Adrenal gland (tissue), 9 donors: ENCODE measurements at regions not wholly inside any gene's neighbourhood (a gene's known extent, or its start where the extent isn't known, plus 50 kb on each side); places are given as distances from the start of the nearest gene placed in this dataset.
A peak's percentile ranks its signal among the peaks of the same experiment; 100 is the strongest.

Experiments used
- DNase-seq, 7 donors: peaks; one replicate each; pipeline ENCODE4 v3.0.0-alpha.2; 2019 to 2020
- H3K27ac ChIP-seq, 5 donors: fragments of 200-600 bp; sonication (generic) in 4 of 5; 1 replicate in 3 of 5; 2 replicates in 2 of 5; pipeline versions ENCODE4 v1.5.1 to v1.8.0; 2016 to 2020; ENCODE audit warnings: mild to moderate bottlenecking in 1 of 5
- H3K27me3 ChIP-seq: fragments of 200-600 bp; 2 replicates; pipeline ENCODE4 v1.8.0; 2021
- H3K36me3 ChIP-seq, 2 donors: fragments of 200-600 bp; replicated peaks in 1 of 2; 1 replicate in 1 of 2; 2 replicates in 1 of 2; pipeline versions ENCODE4 v1.5.1 to v1.8.0; 2018 to 2022
- H3K4me1 ChIP-seq, 2 donors: fragments of 200-600 bp; replicated peaks in 1 of 2; 1 replicate in 1 of 2; 2 replicates in 1 of 2; pipeline versions ENCODE4 v1.5.1 to v1.8.0; 2018 to 2021
- H3K4me3 ChIP-seq, 4 donors: fragments of 200-600 bp; sonication (generic) in 3 of 4; one replicate each; pipeline ENCODE4 v1.5.1; 2016 to 2018
- H3K9me3 ChIP-seq, 3 donors: fragments of 200-600 bp; sonication (generic) in 1 of 3; replicated peaks in 1 of 3; 1 replicate in 2 of 3; 2 replicates in 1 of 3; pipeline versions ENCODE4 v1.5.1 to v1.8.0; 2016 to 2021
- CTCF ChIP-seq, 6 experiments: fragments of 450-650 bp in 4 of 6; fragments of 200-600 bp in 2 of 6; sonication (generic) in 1 of 6; IDR thresholded peaks; 1 replicate in 5 of 6; 2 replicates in 1 of 6; pipeline versions ENCODE4 v1.5.1 to v1.8.0; 2016 to 2021; ENCODE audit warnings: antibody characterized with exemption in 6 of 6, mild to moderate bottlenecking in 2 of 6, moderate library complexity in 1 of 6
- POLR2A ChIP-seq, 2 donors: fragments of 450-650 bp; IDR thresholded peaks; one replicate each; pipeline ENCODE4 v1.6.1; 2017; ENCODE audit warnings: antibody characterized with exemption in 2 of 2, mild to moderate bottlenecking in 2 of 2, moderate library complexity in 1 of 2
- WGBS, 4 donors: extraction: QIAGEN DNeasy Blood & Tissue Kit in 2 of 4; methylation state at CpG; one replicate each; pipeline versions ENCODE4 v1.1.5 to v1.1.7; 2013 to 2017; 5-methylcytosine and 5-hydroxymethylcytosine counted together
- intact Hi-C, 2 donors: fragments of 100-400 bp; cut with DNase I; formaldehyde crosslinking; loops; one replicate each; pipeline versions ENCODE4 v1.14.1 to v1.15.0; 2022 to 2023
- donor health status: healthy with polysubstance abuse.
- donor health status: Bipolar disorder and iron deficiency.
- donor health status: DM: yes; HTN: yes; CAD: no.
- donor health status: DM: no; HTN: no; CAD: no.
- donor health status: DM: no; HTN: no; CAD: no.

- Histone ChIP-seq H3K9me3 (no peaks in the 10 kb centered on the region), H3K36me3 (no peaks in the 10 kb centered on the region), H3K27ac (no peak overlapping the region), H3K4me3 (no peak overlapping the region), H3K4me1 (no peaks in the 10 kb centered on the region), H3K27me3 (no peaks in the 10 kb centered on the region)
- intact Hi-C loops, result loop anchor here in 1 of 2 donors (10.0 kb wide), 1 partner anchor 341 kb away; no protein-coding TSS in a partner anchor
- 84 to 94% (median 91%) methylated on average over 1 of the region's 1 CpG for WGBS, 4 donors
- no peak for TF ChIP-seq CTCF (IDR thresholded peaks at IDR 0.05)
- TF ChIP-seq POLR2A (IDR thresholded peaks at IDR 0.05), result no peak
- DNase-seq, result no peak
Observed at GRCh38 chr12:47015381-47015780, 64.0 kb upstream of the PCED1B start.

GRCh38 chr12:47017041-47017713 lies 62.2 kb upstream of the PCED1B start:
- intact Hi-C loops, result loop anchor here in 1 of 2 donors (10.0 kb wide), 1 partner anchor 342 kb away; no protein-coding TSS in a partner anchor
- Histone ChIP-seq H3K36me3 (no peaks in the 10 kb centered on the region), H3K4me3 (no peak overlapping the region), H3K27ac (no peak overlapping the region), H3K9me3 (no peaks in the 10 kb centered on the region), H3K27me3 (no peaks in the 10 kb centered on the region), H3K4me1 (no peaks in the 10 kb centered on the region)
- 54 to 66% (median 61%) methylated on average over 6 of the region's 6 CpGs for WGBS, 4 donors
- TF ChIP-seq POLR2A (IDR thresholded peaks at IDR 0.05) (no peak), CTCF (IDR thresholded peaks at IDR 0.05) (no peak)
- peak in 4 of 7 donors; percentile 23 to 56 (median 33) for DNase-seq

GRCh38 chr12:47017901-47018475 lies 61.4 kb upstream of the PCED1B start:
- Histone ChIP-seq H3K27ac (no peak overlapping the region), H3K27me3 (no peaks in the 10 kb centered on the region), H3K36me3 (no peaks in the 10 kb centered on the region), H3K9me3 (no peaks in the 10 kb centered on the region), H3K4me3 (no peak overlapping the region), H3K4me1 (no peaks in the 10 kb centered on the region)
- 83 to 93% (median 92%) methylated on average over 2 of the region's 2 CpGs for WGBS, 4 donors
- DNase-seq, result no peak
- intact Hi-C loops, result loop anchor here in 1 of 2 donors (10.0 kb wide), 1 partner anchor 343 kb away; no protein-coding TSS in a partner anchor
- TF ChIP-seq POLR2A (IDR thresholded peaks at IDR 0.05) (no peak), CTCF (IDR thresholded peaks at IDR 0.05) (no peak)

GRCh38 chr12:47020211-47020821 lies 59.1 kb upstream of the PCED1B start:
- 56 to 75% (median 62%) methylated on average over 7 of the region's 7 CpGs for WGBS, 4 donors
- Histone ChIP-seq H3K27ac (no peak overlapping the region), H3K9me3 (no peaks in the 10 kb centered on the region), H3K27me3 (no peaks in the 10 kb centered on the region), H3K4me1 (no peaks in the 10 kb centered on the region), H3K36me3 (no peaks in the 10 kb centered on the region), H3K4me3 (no peak overlapping the region)
- TF ChIP-seq POLR2A (IDR thresholded peaks at IDR 0.05) (no peak), CTCF (IDR thresholded peaks at IDR 0.05) (no peak)
- DNase-seq, result no peak
- intact Hi-C loops, result loop anchor here in 1 of 2 donors (10.0 kb wide), 1 partner anchor 346 kb away; no protein-coding TSS in a partner anchor
